ENCODE measurements at regions not wholly inside any gene's neighbourhood (a gene's known extent, or its start where the extent isn't known, plus 50 kb on each side); places are given as distances from the start of the nearest gene placed in this dataset.
"Not testable (repeated sequence)": the region's sequence is repeated elsewhere in the genome, so short reads cannot be mapped to it uniquely, and the experiment has no call there.

DNA sequence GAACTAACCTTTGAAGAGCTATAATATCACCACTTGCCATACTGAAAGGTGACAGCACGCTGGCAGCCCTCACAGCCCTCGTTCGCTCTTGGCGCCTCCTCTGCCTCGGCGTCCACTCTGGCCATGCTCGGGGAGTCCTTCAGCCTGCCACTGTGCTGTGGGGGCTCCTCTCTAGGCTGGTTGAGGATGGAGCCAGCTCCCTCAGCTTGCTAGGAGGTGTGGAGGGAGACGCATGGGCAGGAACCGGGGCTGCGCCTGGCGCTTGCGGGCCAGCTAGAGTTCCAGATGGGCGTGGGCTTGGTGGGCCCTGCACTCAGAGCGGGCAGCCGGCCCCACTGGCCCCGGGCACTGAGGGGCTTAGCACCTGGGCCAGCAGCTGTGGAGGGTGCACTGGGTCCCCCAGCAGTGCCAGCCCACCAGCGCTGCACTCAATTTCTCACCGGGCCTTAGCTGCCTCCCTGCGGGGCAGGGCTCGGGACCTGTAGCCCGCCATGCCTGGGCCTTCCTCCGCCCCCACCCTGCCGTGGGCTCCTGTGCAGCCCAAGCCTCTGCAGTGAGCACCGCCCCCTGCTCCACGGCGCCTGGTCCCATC is 329.7 kb downstream of the LMBRD1 start:
- no peak for TF ChIP-seq POLR2A (IDR thresholded peaks at IDR 0.05; ENCODE audit: low read depth, low read length)
- no peak for TF ChIP-seq TAF1 (IDR thresholded peaks at IDR 0.05; ENCODE audit: borderline replicate concordance, low read depth, low read length)
- no peak for TF ChIP-seq POLR2AphosphoS5 (IDR thresholded peaks at IDR 0.05; ENCODE audit: low read depth, low read length)
- DNase-seq (ENCODE audit: insufficient read length) (no peak), FAIRE-seq (no peak)

DNA sequence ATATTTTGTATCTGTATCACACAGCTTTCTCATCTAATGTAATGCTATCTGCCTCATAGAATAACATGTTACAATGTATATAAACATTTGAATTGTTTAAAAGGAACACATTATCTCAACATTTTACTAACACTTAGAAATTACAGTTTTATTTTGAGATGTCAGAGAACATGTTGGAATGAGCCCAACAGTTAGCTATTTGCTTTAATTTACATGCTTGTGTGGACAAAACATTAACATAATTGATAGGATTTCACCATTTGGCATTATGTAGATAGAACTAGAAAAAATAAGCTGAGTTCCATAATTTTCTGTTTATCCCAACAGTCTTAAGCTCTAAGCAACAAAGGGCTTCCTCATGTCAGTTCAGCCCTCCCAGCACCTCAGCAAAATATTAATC is 330.9 kb downstream of the LMBRD1 start:
- DNase-seq (ENCODE audit: insufficient read length): no peak
- TF ChIP-seq POLR2AphosphoS5 (IDR thresholded peaks at IDR 0.05; ENCODE audit: low read depth, low read length): no peak
- no peak for TF ChIP-seq POLR2A (IDR thresholded peaks at IDR 0.05; ENCODE audit: low read depth, low read length)
- TF ChIP-seq TAF1 (IDR thresholded peaks at IDR 0.05; ENCODE audit: borderline replicate concordance, low read depth, low read length): no peak
- FAIRE-seq: no peak

DNA sequence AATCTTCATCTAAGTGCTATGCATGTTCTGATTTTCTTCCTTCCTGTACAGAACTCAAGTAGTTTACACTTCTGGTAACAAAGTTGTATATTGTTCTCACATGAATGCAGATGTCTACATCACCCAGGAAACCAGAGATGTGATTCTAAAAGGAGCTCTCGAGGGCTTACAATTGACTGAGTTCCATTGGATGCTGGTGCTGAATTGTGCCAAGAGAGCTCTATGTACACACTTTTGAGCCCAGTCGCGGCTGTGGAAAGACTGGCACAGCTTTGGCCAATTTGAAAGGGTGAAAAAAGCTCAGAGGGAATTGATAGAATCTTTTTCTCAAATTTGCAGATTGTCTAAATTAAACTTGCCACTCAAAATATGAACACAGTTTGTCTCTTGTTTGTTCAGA is 340.7 kb downstream of the LMBRD1 start:
- TF ChIP-seq POLR2A (IDR thresholded peaks at IDR 0.05; ENCODE audit: low read depth, low read length) (no peak), TAF1 (IDR thresholded peaks at IDR 0.05; ENCODE audit: borderline replicate concordance, low read depth, low read length) (no peak), POLR2AphosphoS5 (IDR thresholded peaks at IDR 0.05; ENCODE audit: low read depth, low read length) (no peak)
- DNase-seq (ENCODE audit: insufficient read length) (no peak), FAIRE-seq (no peak)

DNA sequence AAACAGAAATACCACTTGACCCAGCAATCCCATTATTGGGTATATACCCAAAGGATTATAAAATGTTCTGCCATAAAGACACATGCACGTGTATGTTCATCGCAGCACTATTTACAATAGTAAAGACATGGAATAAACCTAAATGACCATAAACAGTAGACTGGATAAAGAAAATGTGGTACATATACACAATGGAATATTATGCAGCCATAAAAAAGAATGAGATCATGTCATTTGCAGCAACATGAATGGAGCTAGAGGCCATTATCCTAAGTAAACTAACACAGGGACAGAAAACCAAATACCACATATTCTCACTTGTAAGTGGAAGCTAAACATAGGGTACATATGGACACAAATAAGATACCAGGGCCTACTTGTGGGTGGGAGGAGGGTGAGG is 342.2 kb downstream of the LMBRD1 start:
- DNase-seq (ENCODE audit: insufficient read length); FAIRE-seq: not testable (repeated sequence)

DNA sequence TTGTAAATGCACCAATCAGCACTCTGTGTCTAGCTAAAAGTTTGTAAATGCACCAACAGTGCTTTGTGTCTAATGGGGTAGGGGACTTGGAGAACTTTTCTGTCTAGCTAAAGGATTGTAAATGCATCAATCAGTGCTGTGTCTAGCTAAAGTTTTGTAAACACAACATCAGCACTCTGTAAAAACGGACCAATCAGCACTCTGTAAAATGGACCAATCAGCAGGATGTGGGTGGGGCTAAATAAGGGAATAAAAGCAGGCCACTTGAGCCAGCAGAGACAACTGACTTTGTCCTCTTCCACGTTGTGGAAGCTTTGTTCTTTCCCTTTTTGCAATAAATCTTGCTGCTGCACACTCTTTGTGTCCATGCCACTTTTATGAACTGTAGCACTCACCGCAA is 346.3 kb downstream of the LMBRD1 start:
- FAIRE-seq; DNase-seq (ENCODE audit: insufficient read length): not testable (repeated sequence)

DNA sequence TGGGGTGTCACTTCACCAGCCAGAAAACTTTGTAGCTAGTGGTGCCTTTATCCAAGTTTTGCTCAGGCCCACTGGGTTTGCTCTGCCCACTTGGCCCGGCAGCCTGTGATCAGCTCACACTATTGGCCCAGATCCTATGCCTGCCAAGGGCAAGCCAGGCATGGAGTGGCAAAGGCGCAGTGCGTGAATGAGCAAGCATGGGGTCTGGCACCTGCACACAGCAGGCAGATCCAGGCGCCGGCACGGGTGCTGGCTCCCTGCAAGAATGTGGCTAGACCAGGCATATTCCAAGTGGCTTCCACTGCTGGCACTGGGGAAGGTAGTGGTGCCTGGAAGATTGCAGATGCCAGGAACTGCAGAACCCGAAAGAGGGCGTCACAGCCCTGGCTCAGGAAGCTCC is 346.9 kb downstream of the LMBRD1 start:
- FAIRE-seq (no peak), DNase-seq (ENCODE audit: insufficient read length) (no peak)
- no peak for TF ChIP-seq POLR2AphosphoS5 (IDR thresholded peaks at IDR 0.05; ENCODE audit: low read depth, low read length)
- no peak for TF ChIP-seq TAF1 (IDR thresholded peaks at IDR 0.05; ENCODE audit: borderline replicate concordance, low read depth, low read length)
- TF ChIP-seq POLR2A (IDR thresholded peaks at IDR 0.05; ENCODE audit: low read depth, low read length): no peak
